ENCODE measurements at regions not wholly inside any gene's neighbourhood (a gene's known extent, or its start where the extent isn't known, plus 50 kb on each side); places are given as distances from the start of the nearest gene placed in this dataset.

GRCh38 chr2:17239550-17239949 lies 278.7 kb downstream of the RAD51AP2 start:
- no peak for DNase-seq (ENCODE audit: low spot score)
- Histone ChIP-seq H3K79me2 (no peaks in the 10 kb centered on the region), H3K27me3 (no peaks in the 10 kb centered on the region), H3K36me3 (replicated peaks; ENCODE audit: insufficient read depth, low read depth) (no peaks in the 10 kb centered on the region), H2AFZ (no peak overlapping the region), H3K4me1 (ENCODE audit: insufficient read depth) (no peaks in the 10 kb centered on the region), H3K9me3 (ENCODE audit: low read depth) (no peaks in the 10 kb centered on the region), H3K4me3 (no peak overlapping the region), H3K27ac (no peak overlapping the region), H4K20me1 (ENCODE audit: insufficient read depth, poor library complexity, severe bottlenecking) (no peaks in the 10 kb centered on the region), H3K9me2 (replicated peaks; ENCODE audit: insufficient read depth) (no peaks in the 10 kb centered on the region), H3K4me2 (no peak overlapping the region)
- 71% methylated on average over 3 of the region's 3 CpGs for WGBS (ENCODE audit: low lambda C conversion rate, missing lambda C conversion rate)
- TF ChIP-seq EZH2 (IDR thresholded peaks at IDR 0.05; ENCODE audit: borderline replicate concordance) (no peak), EZH2phosphoT487 (IDR thresholded peaks at IDR 0.05; ENCODE audit: low read depth, severe bottlenecking, unreplicated experiment) (no peak)

- H4K20me1 ChIP-seq (ENCODE audit: insufficient read depth, poor library complexity, severe bottlenecking) = no peaks in the 10 kb centered on the region
- H3K27ac ChIP-seq = no peak overlapping the region
- no peak overlapping the region for H2AFZ ChIP-seq
- no peak for DNase-seq (ENCODE audit: low spot score)
- no peaks in the 10 kb centered on the region for H3K9me3 ChIP-seq (ENCODE audit: low read depth)
- H3K79me2 ChIP-seq = no peaks in the 10 kb centered on the region
- no peaks in the 10 kb centered on the region for H3K9me2 ChIP-seq (replicated peaks; ENCODE audit: insufficient read depth)
- H3K4me1 ChIP-seq (ENCODE audit: insufficient read depth) = no peaks in the 10 kb centered on the region
- H3K36me3 ChIP-seq (replicated peaks; ENCODE audit: insufficient read depth, low read depth) = no peaks in the 10 kb centered on the region
- 90% methylated on average over 1 of the region's 1 CpG for WGBS (ENCODE audit: low lambda C conversion rate, missing lambda C conversion rate)
- no peaks in the 10 kb centered on the region for H3K27me3 ChIP-seq
- TF ChIP-seq EZH2phosphoT487 (IDR thresholded peaks at IDR 0.05; ENCODE audit: low read depth, severe bottlenecking, unreplicated experiment) (no peak), EZH2 (IDR thresholded peaks at IDR 0.05; ENCODE audit: borderline replicate concordance) (no peak)
- TF ChIP-seq, protein P1, sequence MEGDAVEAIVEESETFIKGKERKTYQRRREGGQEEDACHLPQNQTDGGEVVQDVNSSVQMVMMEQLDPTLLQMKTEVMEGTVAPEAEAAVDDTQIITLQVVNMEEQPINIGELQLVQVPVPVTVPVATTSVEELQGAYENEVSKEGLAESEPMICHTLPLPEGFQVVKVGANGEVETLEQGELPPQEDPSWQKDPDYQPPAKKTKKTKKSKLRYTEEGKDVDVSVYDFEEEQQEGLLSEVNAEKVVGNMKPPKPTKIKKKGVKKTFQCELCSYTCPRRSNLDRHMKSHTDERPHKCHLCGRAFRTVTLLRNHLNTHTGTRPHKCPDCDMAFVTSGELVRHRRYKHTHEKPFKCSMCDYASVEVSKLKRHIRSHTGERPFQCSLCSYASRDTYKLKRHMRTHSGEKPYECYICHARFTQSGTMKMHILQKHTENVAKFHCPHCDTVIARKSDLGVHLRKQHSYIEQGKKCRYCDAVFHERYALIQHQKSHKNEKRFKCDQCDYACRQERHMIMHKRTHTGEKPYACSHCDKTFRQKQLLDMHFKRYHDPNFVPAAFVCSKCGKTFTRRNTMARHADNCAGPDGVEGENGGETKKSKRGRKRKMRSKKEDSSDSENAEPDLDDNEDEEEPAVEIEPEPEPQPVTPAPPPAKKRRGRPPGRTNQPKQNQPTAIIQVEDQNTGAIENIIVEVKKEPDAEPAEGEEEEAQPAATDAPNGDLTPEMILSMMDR (IDR thresholded peaks at IDR 0.05; ENCODE audit: poor library complexity) = no peak
- no peak overlapping the region for H3K4me2 ChIP-seq
- H3K4me3 ChIP-seq = no peak overlapping the region
Measured at GRCh38 chr2:17235167-17235566, 283.1 kb downstream of the RAD51AP2 start.

GRCh38 chr2:17232776-17233556 lies 285.3 kb downstream of the RAD51AP2 start:
- Histone ChIP-seq H3K4me2 (no peak overlapping the region), H3K4me1 (ENCODE audit: insufficient read depth) (no peaks in the 10 kb centered on the region), H3K36me3 (replicated peaks; ENCODE audit: insufficient read depth, low read depth) (no peaks in the 10 kb centered on the region), H4K20me1 (ENCODE audit: insufficient read depth, poor library complexity, severe bottlenecking) (no peaks in the 10 kb centered on the region), H3K4me3 (no peak overlapping the region), H3K79me2 (no peaks in the 10 kb centered on the region), H2AFZ (no peak overlapping the region), H3K27me3 (no peaks in the 10 kb centered on the region), H3K9me3 (ENCODE audit: low read depth) (no peaks in the 10 kb centered on the region), H3K27ac (no peak overlapping the region), H3K9me2 (replicated peaks; ENCODE audit: insufficient read depth) (no peaks in the 10 kb centered on the region)
- DNase-seq (ENCODE audit: low spot score) = no peak
- 78% methylated on average over 4 of the region's 4 CpGs for WGBS (ENCODE audit: low lambda C conversion rate, missing lambda C conversion rate)
- TF ChIP-seq, protein P1 (IDR thresholded peaks at IDR 0.05; ENCODE audit: poor library complexity) = no peak
- TF ChIP-seq EZH2phosphoT487 (IDR thresholded peaks at IDR 0.05; ENCODE audit: low read depth, severe bottlenecking, unreplicated experiment) (no peak), EZH2 (IDR thresholded peaks at IDR 0.05; ENCODE audit: borderline replicate concordance) (no peak)

GRCh38 chr2:17231394-17231965 lies 286.8 kb downstream of the RAD51AP2 start:
- Histone ChIP-seq H2AFZ (no peak overlapping the region), H3K4me2 (no peak overlapping the region), H3K79me2 (no peaks in the 10 kb centered on the region), H3K4me1 (ENCODE audit: insufficient read depth) (no peaks in the 10 kb centered on the region), H3K27ac (no peak overlapping the region), H3K36me3 (replicated peaks; ENCODE audit: insufficient read depth, low read depth) (no peaks in the 10 kb centered on the region), H3K27me3 (no peaks in the 10 kb centered on the region), H3K4me3 (no peak overlapping the region), H3K9me2 (replicated peaks; ENCODE audit: insufficient read depth) (no peaks in the 10 kb centered on the region), H3K9me3 (ENCODE audit: low read depth) (no peaks in the 10 kb centered on the region), H4K20me1 (ENCODE audit: insufficient read depth, poor library complexity, severe bottlenecking) (no peaks in the 10 kb centered on the region)
- WGBS (ENCODE audit: low lambda C conversion rate, missing lambda C conversion rate) = 88% methylated on average over 5 of the region's 5 CpGs
- no peak for TF ChIP-seq EZH2 (IDR thresholded peaks at IDR 0.05; ENCODE audit: borderline replicate concordance)
- TF ChIP-seq EZH2phosphoT487 (IDR thresholded peaks at IDR 0.05; ENCODE audit: low read depth, severe bottlenecking, unreplicated experiment) = no peak
- TF ChIP-seq, protein P1 (IDR thresholded peaks at IDR 0.05; ENCODE audit: poor library complexity) = no peak
- no peak for DNase-seq (ENCODE audit: low spot score)

Measured in hepatocyte (in vitro differentiated cells).